Kidney capillary endothelial cell (primary cell): ENCODE measurements at regions not wholly inside any gene's neighbourhood (a gene's known extent, or its start where the extent isn't known, plus 50 kb on each side); places are given as distances from the start of the nearest gene placed in this dataset.

Experiments
- DNase-seq: peaks from one replicate; pipeline ENCODE4 v3.0.0-alpha.2; 2018; ENCODE audit warnings: low spot score

- DNase-seq, result no peak
Measured at GRCh38 chr15:38176691-38177090, 75.9 kb upstream of the SPRED1 start.

GRCh38 chr15:38182900-38183299, 69.7 kb upstream of the SPRED1 start:
- DNase-seq, result no peak

- DNase-seq, result no peak
Measured at GRCh38 chr15:38186507-38186906, 66.1 kb upstream of the SPRED1 start.

GRCh38 chr15:38187630-38188313, 64.9 kb upstream of the SPRED1 start:
- peak; percentile 73 for DNase-seq

- DNase-seq, result no peak
Measured at GRCh38 chr15:38189671-38190295, 62.9 kb upstream of the SPRED1 start.

- no peak for DNase-seq
Measured at GRCh38 chr15:38190501-38190900, 62.1 kb upstream of the SPRED1 start.

GRCh38 chr15:38192496-38192895, 60.1 kb upstream of the SPRED1 start:
- no peak for DNase-seq

GRCh38 chr15:38193496-38193895, 59.1 kb upstream of the SPRED1 start:
- no peak for DNase-seq

GRCh38 chr15:38195191-38195901, 57.3 kb upstream of the SPRED1 start:
- no peak for DNase-seq

GRCh38 chr15:38196076-38196475, 56.6 kb upstream of the SPRED1 start:
- no peak for DNase-seq

GRCh38 chr15:38197553-38197952, 55.1 kb upstream of the SPRED1 start:
- DNase-seq, result no peak

GRCh38 chr15:38201714-38202113, 50.9 kb upstream of the SPRED1 start:
- DNase-seq, result peak; percentile 80

- peak; percentile 68 for DNase-seq
Measured at GRCh38 chr15:38202361-38202760, 50.3 kb upstream of the SPRED1 start.
